Loucy (cell line): ENCODE measurements at regions not wholly inside any gene's neighbourhood (a gene's known extent, or its start where the extent isn't known, plus 50 kb on each side); places are given as distances from the start of the nearest gene placed in this dataset.

Experiments
- H2AFZ ChIP-seq: fragments of 200-600 bp; sonication (generic); 2 replicates; pipeline ENCODE4 v1.6.0; 2016; ENCODE audit warnings: antibody characterized with exemption, mild to moderate bottlenecking, low read length, moderate library complexity
- H3F3A ChIP-seq: fragments of 200-600 bp; 2 replicates; pipeline ENCODE4 v1.6.0; 2016; ENCODE audit warnings: antibody characterized with exemption, low read depth, mild to moderate bottlenecking
- H3K27me3 ChIP-seq: fragments of 200-600 bp; sonication (generic); 2 replicates; pipeline ENCODE4 v1.6.1; 2014; ENCODE audit warnings: low read length, mild to moderate bottlenecking; ENCODE audit not compliant: insufficient read depth, poor library complexity, severe bottlenecking
- H3K36me3 ChIP-seq: fragments of 200-600 bp; sonication (generic); 2 replicates; pipeline ENCODE4 v1.6.1; 2016; ENCODE audit warnings: low read length; ENCODE audit not compliant: insufficient read depth
- H3K4me1 ChIP-seq: fragments of 200-600 bp; sonication (generic); 2 replicates; pipeline ENCODE4 v1.5.1; 2014; ENCODE audit warnings: low read length, mild to moderate bottlenecking; ENCODE audit not compliant: insufficient read depth, poor library complexity, severe bottlenecking
- H3K4me2 ChIP-seq: fragments of 200-600 bp; sonication (generic); 2 replicates; pipeline ENCODE4 v1.6.0; 2014; ENCODE audit warnings: antibody characterized with exemption, low read length, low read depth, mild to moderate bottlenecking; ENCODE audit not compliant: poor library complexity, severe bottlenecking
- H3K4me3 ChIP-seq: fragments of 200-600 bp; sonication (generic); 2 replicates; pipeline ENCODE4 v1.5.1; 2014; ENCODE audit warnings: low read length, mild to moderate bottlenecking, mixed read lengths; ENCODE audit not compliant: poor library complexity, severe bottlenecking
- H3K79me2 ChIP-seq: fragments of 200-600 bp; sonication (generic); 2 replicates; pipeline ENCODE4 v1.6.1; 2014; ENCODE audit warnings: low read length; ENCODE audit not compliant: insufficient read depth
- H3K9ac ChIP-seq: fragments of 200-600 bp; sonication (generic); 2 replicates; pipeline ENCODE4 v1.6.0; 2014; ENCODE audit warnings: mild to moderate bottlenecking, low read depth, low read length, moderate library complexity; ENCODE audit not compliant: poor library complexity, severe bottlenecking
- H3K9me2 ChIP-seq: fragments of 200-600 bp; sonication (generic); replicated peaks from 2 replicates; pipeline ENCODE4 v1.6.1; 2016; ENCODE audit warnings: low read depth, low read length, mixed read lengths
- H3K9me3 ChIP-seq: fragments of 200-600 bp; sonication (generic); 2 replicates; pipeline ENCODE4 v1.6.1; 2014; ENCODE audit warnings: mild to moderate bottlenecking, antibody characterized with exemption, low read length, low read depth; ENCODE audit not compliant: insufficient read depth
- H4K20me1 ChIP-seq: fragments of 200-600 bp; sonication (generic); 2 replicates; pipeline ENCODE4 v1.6.0; 2014; ENCODE audit warnings: antibody characterized with exemption, low read length, mild to moderate bottlenecking; ENCODE audit not compliant: insufficient read depth, poor library complexity, severe bottlenecking
- CTCF ChIP-seq: fragments of 200-600 bp; sonication (generic); conservative IDR thresholded peaks from 2 replicates; pipeline ENCODE4 v1.5.1; 2014; ENCODE audit warnings: mild to moderate bottlenecking, antibody characterized with exemption, low read length
- EZH2phosphoT487 ChIP-seq: fragments of 200-600 bp; IDR thresholded peaks from 2 replicates; pipeline ENCODE4 v1.6.1; 2018; ENCODE audit warnings: antibody characterized with exemption, mild to moderate bottlenecking, moderate library complexity, borderline replicate concordance

GRCh38 chr2:189382668-189383067, 58.6 kb upstream of the WDR75 start:
- Histone ChIP-seq H2AFZ (no peak overlapping the region), H3K9me3 (no peaks in the 10 kb centered on the region), H3K4me1 (no peaks in the 10 kb centered on the region), H3K36me3 (no peaks in the 10 kb centered on the region), H3K79me2 (no peaks in the 10 kb centered on the region), H3K4me3 (no peak overlapping the region), H3K4me2 (no peak overlapping the region), H4K20me1 (no peaks in the 10 kb centered on the region), H3K9ac (no peak overlapping the region), H3K27me3 (no peaks in the 10 kb centered on the region), H3K9me2 (no peaks in the 10 kb centered on the region), H3F3A (no peaks in the 10 kb centered on the region)
- no peak for TF ChIP-seq CTCF
- TF ChIP-seq EZH2phosphoT487: no peak

DNA sequence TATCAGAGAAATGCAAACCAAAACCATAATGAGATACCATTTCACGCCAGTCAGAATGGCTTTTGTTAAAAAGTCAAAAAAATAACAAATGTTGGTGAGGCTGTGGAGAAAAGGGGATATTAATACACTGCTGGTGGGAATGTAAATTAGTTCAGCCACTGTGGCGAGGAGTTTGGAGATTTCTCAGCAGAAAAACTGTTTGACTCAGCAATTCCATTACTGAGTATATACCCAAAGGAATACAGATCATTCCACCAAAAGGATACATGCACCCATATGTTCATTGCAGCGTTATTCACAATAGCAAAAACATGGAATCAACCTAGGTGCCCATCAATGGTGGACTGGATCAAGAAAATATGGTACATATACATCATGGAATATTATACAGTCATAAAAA, 54.5 kb upstream of the WDR75 start:
- Histone ChIP-seq H3K4me3 (no peak overlapping the region), H3K9me2 (no peaks in the 10 kb centered on the region), H3K4me1 (no peaks in the 10 kb centered on the region), H3K27me3 (no peaks in the 10 kb centered on the region), H3K4me2 (no peak overlapping the region), H3K9ac (no peak overlapping the region), H2AFZ (no peak overlapping the region), H3K9me3 (no peaks in the 10 kb centered on the region), H3K36me3 (no peaks in the 10 kb centered on the region), H3F3A (no peaks in the 10 kb centered on the region), H3K79me2 (no peaks in the 10 kb centered on the region), H4K20me1 (no peaks in the 10 kb centered on the region)
- TF ChIP-seq EZH2phosphoT487 (no peak), CTCF (no peak)

DNA sequence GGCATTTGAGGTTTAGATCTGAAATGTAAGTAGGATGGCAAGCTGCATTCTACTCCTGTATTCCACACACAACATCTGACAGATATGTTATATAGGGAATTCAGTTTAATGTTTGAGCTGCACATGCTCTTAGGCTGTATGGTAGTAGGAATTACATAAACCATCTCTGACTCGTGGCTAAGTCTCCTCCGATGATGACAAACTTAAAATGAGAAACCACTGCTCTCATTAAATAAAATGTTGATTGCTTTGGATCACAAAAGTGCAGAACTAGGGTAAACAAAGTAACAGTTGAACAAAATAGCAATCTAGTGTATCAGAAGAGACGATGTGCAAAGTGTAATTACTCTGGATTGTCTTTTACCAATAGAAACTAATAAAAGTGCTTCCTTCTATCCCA, 50.1 kb upstream of the WDR75 start:
- Histone ChIP-seq H4K20me1 (no peaks in the 10 kb centered on the region), H3K4me1 (no peaks in the 10 kb centered on the region), H3K9me3 (no peaks in the 10 kb centered on the region), H3K9me2 (no peaks in the 10 kb centered on the region), H3K9ac (no peak overlapping the region), H3K36me3 (no peaks in the 10 kb centered on the region), H3K79me2 (no peaks in the 10 kb centered on the region), H3F3A (no peaks in the 10 kb centered on the region), H3K4me3 (no peak overlapping the region), H3K4me2 (no peak overlapping the region), H3K27me3 (no peaks in the 10 kb centered on the region), H2AFZ (no peak overlapping the region)
- no peak for TF ChIP-seq CTCF
- no peak for TF ChIP-seq EZH2phosphoT487
